ENCODE measurements at regions not wholly inside any gene's neighbourhood (a gene's known extent, or its start where the extent isn't known, plus 50 kb on each side); places are given as distances from the start of the nearest gene placed in this dataset.

DNA sequence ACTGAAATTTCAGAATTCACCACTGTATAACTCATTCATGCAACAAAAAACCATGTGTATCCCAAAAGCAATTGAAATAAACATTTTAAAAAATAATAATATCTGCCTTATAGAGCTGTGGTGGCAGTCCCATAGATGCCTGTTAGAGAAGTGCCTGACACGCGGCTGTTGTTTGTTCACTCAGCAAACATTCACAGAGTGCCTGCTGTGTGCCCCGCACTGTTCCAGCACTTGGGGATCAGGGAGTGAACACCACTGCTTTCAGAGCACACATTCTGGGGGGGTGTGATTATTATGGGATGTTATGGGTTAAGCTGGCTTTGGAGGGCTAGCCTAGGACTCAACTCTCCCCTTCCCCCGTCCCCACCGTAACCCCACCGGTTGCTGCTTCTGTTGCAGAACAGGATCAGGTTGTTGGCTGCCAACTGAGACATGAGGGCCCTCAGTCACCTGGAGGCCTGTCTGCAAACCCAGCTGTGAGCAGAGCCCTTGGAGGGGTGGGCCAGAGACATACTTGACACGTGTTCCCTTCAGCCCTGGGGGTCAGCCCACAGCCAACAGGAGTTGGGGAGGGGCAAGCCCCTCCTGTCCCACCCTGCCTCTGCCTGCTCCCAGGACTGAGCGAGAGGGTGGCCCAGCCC, 103.3 kb upstream of the CIBAR2 start:
- Histone ChIP-seq H3K4me1 (ENCODE audit: insufficient read depth, low read length) (no peaks in the 10 kb centered on the region; the same call in 1 of the 2 replicates), H3K23me2 (ENCODE audit: insufficient read length, low read depth, low read length, poor library complexity, severe bottlenecking) (peaks cover 3% of the 10 kb centered on the region), H3K79me1 (ENCODE audit: insufficient read depth, low read depth, low read length, poor library complexity, severe bottlenecking) (no peaks in the 10 kb centered on the region), H3K4me2 (ENCODE audit: insufficient read depth, insufficient read length, low read length) (no peak overlapping the region), H3K9ac (ENCODE audit: extremely low read depth, insufficient read length, low read length) (no peak overlapping the region), H4K91ac (ENCODE audit: insufficient read length, low read depth, low read length) (no peak overlapping the region), H2AFZ (ENCODE audit: low read length) (no peak overlapping the region), H3K9me3 (ENCODE audit: control insufficient read depth, low read depth, low read length) (no peaks in the 10 kb centered on the region), H3K4ac (ENCODE audit: low read depth, low read length) (no peak overlapping the region), H3K27me3 (ENCODE audit: insufficient read depth, low read length) (no peaks in the 10 kb centered on the region), H2AK5ac (ENCODE audit: insufficient read length, low read length) (no peak overlapping the region), H4K5ac (ENCODE audit: insufficient read length, low read depth, low read length) (no peak overlapping the region), H2BK15ac (ENCODE audit: low read depth, low read length) (no peak overlapping the region), H2BK20ac (ENCODE audit: low read depth, low read length, poor library complexity, severe bottlenecking) (no peak overlapping the region), H3K79me2 (ENCODE audit: insufficient read depth, low read length) (no peaks in the 10 kb centered on the region), H4K8ac (replicated peaks; ENCODE audit: insufficient read length, low read depth, low read length) (no peak overlapping the region), H3K56ac (ENCODE audit: insufficient read length, low read depth, low read length) (no peak overlapping the region), H2BK12ac (ENCODE audit: insufficient read length, low read depth, low read length) (no peak overlapping the region), H2BK120ac (ENCODE audit: low read depth, low read length, poor library complexity, severe bottlenecking) (no peak overlapping the region), H4K20me1 (ENCODE audit: control insufficient read depth, insufficient read depth, insufficient read length) (no peaks in the 10 kb centered on the region), H3K23ac (ENCODE audit: insufficient read length, low read depth, low read length) (no peak overlapping the region), H3K27ac (ENCODE audit: insufficient read length, low read depth, low read length) (no peak overlapping the region), H3K14ac (ENCODE audit: insufficient read depth, low read length) (no peak overlapping the region), H2BK5ac (ENCODE audit: insufficient read length, low read length) (no peak overlapping the region), H3T11ph (ENCODE audit: low read length) (no peak overlapping the region), H3K18ac (ENCODE audit: insufficient read length, low read depth, low read length) (no peak overlapping the region)
- WGBS (ENCODE audit: extremely low coverage, insufficient read length, low lambda C conversion rate): no CpG with 5 or more reads among the region's 8 CpGs
- H3K4me1 Mint-ChIP-seq: peaks cover 4 to 33% of the 10 kb centered on the region in 2 experiments
- no peak for DNase-seq
- no peaks in the 10 kb centered on the region for H3K9me3 Mint-ChIP-seq
- no peak overlapping the region; a peak in 1 of 7 replicates for H3K27ac Mint-ChIP-seq
- TF ChIP-seq, protein P1, sequence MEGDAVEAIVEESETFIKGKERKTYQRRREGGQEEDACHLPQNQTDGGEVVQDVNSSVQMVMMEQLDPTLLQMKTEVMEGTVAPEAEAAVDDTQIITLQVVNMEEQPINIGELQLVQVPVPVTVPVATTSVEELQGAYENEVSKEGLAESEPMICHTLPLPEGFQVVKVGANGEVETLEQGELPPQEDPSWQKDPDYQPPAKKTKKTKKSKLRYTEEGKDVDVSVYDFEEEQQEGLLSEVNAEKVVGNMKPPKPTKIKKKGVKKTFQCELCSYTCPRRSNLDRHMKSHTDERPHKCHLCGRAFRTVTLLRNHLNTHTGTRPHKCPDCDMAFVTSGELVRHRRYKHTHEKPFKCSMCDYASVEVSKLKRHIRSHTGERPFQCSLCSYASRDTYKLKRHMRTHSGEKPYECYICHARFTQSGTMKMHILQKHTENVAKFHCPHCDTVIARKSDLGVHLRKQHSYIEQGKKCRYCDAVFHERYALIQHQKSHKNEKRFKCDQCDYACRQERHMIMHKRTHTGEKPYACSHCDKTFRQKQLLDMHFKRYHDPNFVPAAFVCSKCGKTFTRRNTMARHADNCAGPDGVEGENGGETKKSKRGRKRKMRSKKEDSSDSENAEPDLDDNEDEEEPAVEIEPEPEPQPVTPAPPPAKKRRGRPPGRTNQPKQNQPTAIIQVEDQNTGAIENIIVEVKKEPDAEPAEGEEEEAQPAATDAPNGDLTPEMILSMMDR (conservative IDR thresholded peaks at IDR 0.05): no peak
- H3K36me3 Mint-ChIP-seq (ENCODE audit: insufficient read depth in 1 of 3, low read depth in 3 of 3): no peaks in the 10 kb centered on the region
- no peak overlapping the region for H3K4me3 Mint-ChIP-seq
- no peaks in the 10 kb centered on the region; the same call in 1 of the 2 replicates for H3K27me3 Mint-ChIP-seq (ENCODE audit: low read depth)

Measured in H9 (cell line).